CD4-positive, alpha-beta T cell treated with Interleukin-4 for 1 hour (primary cell): ENCODE measurements at regions not wholly inside any gene's neighbourhood (a gene's known extent, or its start where the extent isn't known, plus 50 kb on each side); places are given as distances from the start of the nearest gene placed in this dataset.

Experiments used
- DNase-seq, 2 donors: peaks; one replicate each; pipeline ENCODE4 v3.0.0-alpha.2; 2020 to 2022

DNA sequence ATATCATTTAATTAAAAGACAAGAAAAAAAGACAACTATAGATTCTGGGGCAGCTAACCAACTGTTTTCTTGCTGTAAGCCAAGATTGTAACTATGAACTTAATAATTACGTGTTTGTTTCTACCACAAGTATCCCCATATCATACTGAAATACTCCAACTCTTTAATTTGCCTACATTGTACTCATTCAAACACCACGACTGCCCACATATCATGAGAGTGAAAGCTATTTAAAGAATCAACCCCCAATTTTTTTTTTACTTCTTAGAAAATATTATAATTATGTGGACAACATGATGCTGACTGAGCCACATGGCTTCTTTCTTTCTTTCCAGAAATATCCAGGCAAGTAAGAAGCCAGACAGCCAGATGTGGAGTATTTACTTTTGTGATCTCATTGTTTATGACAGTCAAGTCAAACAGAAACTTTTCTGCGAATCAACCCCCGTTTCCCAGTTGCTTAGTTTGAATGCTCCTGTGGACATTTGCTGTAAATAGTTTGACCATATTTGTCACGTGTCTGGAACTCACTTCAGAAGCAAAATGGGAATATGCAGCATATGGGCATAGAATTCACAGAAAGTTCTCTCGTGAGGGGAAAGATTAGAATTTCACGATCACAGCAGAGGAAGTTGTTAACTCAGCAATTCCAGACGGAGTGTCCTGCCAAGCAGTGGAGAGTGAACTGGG lies 126.8 kb upstream of the PSMD7 start:
- DNase-seq, result no peak

DNA sequence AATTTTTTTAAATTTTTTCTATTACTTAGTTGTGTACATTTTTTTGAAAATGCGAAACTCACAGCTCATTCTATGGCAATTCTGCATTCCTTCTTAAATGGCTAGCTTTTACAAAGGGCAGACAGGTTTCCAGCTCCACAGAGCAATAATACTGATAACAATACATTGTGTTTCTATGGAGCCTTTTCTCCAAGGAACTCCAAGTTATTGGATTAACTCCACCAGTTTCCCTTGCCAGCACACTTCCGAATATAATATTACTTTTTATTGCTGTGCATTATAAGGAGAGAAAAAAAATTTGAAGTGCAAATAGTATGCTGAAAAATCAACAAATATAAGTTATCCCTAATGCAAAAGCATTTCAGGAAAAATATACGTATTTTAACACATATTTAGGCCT lies 127.5 kb upstream of the PSMD7 start:
- DNase-seq, result no peak

DNA sequence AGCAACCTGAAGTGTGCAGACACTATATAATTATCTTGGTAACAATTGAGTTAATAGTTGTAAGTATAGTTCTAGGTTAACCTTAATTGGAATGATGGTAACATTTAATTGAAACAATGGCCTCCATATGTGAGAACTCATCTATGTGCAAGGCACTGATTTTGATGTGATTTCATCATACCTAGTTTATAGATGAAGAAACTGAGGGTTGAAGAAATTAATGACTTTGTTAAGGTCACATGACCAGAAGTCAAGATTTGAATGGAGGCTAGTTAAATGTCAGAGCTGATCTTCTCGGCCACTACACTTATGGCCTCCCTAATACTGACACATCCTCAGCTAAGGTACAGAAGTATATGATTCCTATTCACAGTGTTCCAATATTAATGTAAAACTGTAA lies 128.2 kb upstream of the PSMD7 start:
- no peak for DNase-seq

DNA sequence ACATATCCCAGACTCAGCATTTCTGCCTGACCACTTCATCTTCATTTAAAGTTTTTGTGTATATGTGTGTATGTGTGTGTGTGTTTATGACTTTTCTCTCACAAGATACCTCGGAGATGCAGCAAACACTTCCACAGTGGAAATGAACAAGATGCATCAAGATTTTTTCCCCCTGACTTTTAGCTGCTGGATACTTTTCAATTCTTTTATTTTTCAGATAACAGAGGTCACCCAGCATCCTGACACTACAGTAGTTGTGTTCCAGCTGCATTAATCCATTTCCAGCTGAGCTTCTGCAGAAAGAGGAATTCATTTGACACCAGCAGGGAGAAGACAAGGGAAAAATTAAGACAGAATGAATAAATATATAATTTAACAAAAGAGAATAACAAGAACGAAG lies 130.2 kb upstream of the PSMD7 start:
- no peak for DNase-seq

DNA sequence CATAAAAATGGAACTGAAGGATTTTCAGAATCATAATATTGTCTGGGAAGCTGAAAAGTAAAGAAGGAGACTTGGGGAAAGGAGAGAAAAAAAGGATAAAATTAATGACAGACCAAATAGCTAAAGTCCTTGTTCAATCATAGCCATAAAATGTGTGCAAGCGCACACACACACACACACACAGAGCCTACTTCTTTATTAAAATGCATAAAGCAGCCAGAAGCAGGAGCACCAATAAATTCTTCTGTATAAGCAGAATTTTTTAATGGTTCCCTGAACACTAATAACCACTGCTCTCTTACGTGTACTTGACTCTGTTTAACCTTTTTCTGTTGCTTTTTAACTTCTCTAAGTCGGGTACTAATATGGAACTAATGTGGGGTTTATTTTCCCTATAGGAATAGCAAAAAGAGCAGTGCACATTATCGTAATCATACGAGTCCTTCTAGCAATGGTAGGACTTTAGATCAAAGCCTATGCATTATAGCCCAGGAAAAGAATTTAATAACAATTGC lies 131.0 kb upstream of the PSMD7 start:
- DNase-seq, result no peak

DNA sequence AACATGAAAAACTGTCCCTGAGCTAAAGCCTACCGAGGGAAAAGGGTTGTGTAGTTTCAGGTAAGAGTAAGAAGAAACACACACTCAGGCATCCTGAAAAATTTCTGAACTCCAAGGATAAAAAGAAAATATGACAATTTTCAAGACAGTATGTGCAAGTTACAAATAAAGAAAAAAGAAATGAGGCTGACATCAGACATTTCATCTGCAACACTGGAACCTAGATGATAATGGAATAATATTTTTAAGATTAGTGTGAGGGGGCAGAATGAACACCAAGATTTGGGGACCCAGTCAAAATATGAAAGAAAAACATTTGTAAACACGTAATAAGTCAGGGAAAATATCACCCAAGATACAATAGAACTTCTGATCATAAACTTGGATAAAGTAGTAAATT lies 135.9 kb upstream of the PSMD7 start:
- no peak for DNase-seq

DNA sequence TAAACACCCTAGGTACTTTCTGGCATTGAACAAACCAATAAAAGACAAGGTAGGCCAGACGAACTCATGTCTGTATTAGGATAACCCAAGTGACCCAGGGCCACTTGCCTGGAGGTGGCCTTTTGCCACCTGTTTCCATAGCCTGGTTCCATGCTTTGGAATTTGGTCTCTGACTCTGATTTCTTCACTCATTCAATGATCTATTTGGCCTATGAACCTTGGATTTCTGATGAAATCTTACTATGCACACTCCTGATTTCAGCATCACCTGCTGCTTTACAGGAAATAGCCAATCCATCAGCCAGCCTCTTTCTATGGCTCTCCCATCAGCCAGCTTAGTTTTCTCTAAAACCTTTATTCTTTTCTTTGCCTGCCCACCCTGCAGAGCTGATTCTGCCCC lies 142.8 kb upstream of the PSMD7 start:
- DNase-seq, result no peak

DNA sequence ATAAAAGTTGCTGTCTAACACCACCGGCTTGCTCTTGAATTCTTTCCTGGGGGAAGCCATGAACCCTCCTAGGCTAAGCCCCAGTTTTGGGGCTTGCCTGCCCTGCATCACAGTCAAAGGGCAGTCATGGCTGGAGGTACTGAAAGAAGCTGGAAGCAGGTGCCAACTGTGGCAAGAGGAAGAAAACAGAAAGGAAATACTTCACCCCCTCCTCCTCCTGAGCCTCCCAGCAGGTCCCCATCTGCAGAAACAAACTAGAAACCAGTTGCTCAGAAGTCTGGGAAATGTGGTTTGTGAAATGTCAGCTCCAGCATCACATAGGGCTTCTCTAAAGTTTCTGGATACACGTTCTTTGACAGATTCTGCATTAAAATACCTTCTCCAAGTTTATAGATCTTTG lies 150.0 kb upstream of the PSMD7 start:
- no peak for DNase-seq

DNA sequence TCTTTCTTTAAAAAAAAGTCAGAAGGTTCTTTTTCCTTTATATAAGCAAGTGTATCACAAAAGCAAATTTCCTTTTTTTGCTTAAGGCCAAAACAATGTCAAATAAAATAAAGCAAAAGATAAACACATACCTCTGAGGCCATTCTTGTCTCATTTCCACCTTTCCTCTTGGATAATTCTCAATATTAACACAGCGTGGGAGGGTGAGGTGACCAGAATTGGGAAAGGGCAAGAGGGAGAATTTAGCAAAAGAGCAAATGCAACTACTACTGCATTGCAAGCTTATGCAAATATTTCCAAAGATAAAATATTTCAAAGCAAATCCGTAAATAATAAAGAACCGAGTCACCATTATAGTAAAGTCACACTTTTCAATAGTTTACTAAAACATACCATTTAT lies 153.4 kb upstream of the PSMD7 start:
- no peak for DNase-seq

DNA sequence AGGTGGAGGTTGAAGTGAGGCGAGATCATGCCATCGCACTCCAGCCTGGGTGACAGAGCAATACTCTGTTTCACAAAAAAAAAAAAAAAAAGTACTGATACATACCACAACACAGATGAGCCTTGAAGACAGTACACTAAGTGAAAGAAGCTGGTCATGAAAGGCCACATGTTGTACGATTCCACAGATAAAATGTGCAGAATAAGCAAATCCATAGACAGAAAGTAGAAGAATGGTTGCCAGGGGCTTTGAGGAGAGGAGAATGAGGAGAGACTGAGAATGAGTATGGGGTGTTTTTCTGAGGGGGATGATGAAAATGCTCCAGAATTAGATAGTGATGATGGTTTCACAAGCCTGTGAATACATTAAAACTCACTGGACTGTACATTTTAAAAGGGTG lies 155.6 kb upstream of the PSMD7 start:
- DNase-seq, result no peak

DNA sequence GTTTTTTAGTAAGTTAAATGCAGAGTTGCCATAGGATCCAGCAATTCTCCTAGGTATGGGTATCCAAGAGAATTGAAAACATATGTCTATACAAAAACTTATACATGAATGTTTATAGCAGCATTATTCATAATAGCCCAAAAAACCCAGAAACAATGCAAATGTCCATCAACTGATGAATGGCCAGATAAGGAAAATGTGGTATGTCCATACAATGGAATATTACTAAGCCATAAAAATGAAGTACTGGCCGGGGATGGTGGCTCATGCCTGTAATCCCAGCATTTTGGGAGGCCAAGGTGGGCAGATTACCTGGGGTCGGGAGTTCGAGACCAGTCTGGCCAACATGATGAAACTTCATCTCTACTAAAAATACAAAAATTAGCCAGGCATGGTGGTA lies 156.1 kb upstream of the PSMD7 start:
- no peak for DNase-seq

DNA sequence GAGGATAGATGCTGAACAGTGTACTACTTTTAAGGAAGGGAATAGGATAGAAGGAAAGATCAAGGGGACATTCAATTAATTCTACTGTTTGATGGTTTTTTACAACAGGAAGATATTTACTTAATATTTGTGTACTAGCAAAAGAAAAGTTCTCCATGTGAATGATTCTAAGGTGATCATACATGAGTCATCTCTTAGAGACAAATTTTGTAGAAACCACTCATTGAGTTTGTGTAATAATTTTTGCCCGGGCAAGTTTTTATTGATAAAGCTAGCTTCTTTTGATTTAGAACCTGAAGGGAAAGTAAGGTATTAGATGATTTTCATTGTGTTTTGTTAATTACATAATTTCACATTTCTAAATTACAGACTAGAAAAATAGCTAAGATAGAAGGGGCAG lies 172.8 kb upstream of the PSMD7 start:
- DNase-seq, result no peak

DNA sequence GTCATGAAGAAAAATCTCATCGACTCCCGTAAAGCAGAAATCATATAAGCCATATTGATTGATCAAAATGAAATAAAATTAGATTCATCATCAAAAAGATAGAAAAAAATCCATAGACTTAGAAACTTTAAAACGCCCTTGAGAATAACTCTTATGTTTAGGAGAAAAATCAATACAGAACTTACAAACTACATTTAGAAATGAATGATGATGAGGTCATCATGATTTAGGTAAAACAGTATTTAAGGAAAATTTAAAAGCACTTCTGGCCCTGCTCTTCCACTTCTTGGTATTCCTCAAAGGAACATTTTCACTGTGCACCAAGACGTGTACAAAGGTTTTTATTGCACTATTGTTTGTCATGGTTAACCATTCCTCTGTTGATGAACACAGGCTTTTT lies 173.4 kb upstream of the PSMD7 start:
- DNase-seq, result no peak

DNA sequence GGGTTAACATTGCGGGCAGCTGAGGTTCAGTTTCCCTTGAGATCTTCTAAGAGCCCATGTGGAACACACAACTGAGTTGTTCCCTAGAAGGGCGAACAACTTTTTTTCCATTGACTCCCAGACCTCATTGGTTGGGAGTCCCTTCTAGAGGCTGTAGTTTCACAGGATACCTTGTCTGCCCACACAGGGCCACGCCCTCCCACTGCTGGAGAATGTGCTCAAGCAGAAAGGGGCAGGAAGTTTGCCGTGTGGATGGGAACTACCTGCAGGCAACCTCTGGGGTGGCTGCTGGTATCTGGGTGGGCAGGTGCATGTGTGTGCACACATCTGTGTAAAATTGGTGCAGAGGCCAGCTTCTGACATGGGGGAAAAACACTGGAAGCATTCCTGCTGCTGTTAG lies 178.8 kb upstream of the PSMD7 start:
- DNase-seq, result no peak

DNA sequence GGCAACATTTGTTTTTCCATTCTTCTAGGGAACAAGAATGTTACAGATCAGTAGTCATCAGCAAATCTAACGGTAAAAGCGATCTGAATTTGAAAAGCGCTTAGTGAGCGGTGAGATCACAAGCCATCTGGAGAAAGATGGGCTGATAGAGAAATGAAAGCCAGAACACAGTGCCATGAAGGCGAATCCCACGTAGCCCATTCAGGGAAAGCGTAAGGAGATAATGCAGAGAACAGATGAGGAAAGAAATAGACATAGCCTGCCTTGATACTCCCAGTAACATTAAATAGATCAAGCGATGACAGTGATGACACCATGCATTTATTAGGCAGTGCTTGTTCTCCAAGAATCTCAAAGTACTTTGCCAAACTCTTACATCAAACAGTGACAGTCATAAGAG lies 183.1 kb upstream of the PSMD7 start:
- DNase-seq, result no peak

DNA sequence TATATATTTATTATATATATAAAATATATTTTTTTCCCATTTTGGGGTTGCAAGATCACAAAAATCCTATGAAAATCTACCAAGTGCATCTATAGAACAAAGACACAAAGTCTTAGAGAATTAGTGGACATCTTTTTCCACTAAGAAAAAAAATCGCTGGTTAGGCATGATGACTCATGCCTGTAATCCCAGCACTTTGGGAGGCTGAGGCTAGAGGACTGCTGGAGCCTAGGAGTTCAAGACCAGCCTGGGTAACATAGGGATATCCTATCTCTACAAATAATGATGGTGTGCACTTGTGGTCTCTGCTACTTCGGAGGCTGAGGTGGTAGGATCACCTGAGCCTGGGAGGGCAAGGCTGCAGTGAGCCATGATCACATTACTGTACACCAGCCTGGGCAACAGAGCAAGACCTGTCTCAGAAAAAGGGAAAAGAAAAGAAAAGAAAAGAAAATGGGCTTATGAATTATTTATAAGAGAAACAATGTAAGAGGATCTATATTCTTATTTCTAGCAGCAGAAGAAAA lies 185.1 kb upstream of the PSMD7 start:
- DNase-seq, result no peak

DNA sequence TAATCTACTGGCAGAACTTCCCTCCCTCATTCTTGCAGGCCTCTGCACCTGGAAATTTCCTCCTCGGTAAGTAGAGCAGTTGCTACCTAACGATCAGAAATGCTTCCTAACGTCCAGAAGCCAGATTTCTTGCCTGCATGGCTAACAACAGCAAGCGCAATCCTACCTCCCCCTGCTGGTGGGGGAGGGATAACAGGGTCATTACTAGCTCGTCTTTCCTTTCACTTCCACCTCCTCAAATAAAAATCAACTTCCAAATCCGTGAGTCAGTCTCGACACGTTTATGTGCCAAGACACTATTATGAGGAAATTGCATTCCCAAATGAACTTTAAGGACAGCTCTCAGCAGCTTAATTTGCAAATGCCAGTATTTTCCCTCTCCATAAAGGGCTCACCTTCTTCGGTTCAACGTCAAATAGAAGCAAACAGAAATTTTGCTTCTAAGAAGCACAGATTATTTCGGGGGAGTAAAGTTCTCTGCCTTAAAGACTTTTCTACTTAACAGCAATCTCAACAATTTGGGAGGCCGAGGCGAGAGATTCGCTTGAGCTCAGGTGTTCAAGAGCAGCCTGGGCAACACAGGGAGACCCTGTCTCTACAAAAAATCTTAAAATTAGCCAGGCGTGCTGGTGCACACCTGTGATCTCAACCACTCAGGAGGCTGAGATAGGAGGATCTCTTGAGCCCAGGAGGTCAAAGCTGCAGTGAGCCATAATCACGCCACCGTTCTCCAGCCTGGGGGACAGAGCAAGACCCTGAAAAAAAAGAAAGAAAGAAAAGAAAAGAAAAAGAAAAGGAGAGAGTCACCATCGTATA lies 188.6 kb upstream of the PSMD7 start:
- peak in 1 of 2 donors; percentile 13 for DNase-seq

DNA sequence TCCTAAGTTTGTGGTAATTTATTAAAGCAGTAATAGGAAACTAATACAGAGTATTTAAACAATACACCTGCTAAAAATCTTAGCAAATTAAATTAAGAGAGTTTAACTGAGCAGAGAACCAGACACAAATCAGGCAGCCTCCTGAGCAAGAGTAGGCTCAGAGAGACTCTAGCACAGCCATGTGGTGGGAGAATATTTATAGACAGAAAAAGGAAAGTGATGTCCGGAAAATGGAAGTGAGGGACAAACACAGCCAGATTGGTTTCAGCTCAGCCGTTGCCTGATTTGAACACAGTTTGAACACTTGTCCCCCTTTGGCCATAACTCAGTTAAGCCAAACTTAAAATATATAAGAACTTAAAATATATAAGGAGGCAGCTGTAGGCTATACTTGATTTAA lies 192.6 kb upstream of the PSMD7 start:
- no peak for DNase-seq

DNA sequence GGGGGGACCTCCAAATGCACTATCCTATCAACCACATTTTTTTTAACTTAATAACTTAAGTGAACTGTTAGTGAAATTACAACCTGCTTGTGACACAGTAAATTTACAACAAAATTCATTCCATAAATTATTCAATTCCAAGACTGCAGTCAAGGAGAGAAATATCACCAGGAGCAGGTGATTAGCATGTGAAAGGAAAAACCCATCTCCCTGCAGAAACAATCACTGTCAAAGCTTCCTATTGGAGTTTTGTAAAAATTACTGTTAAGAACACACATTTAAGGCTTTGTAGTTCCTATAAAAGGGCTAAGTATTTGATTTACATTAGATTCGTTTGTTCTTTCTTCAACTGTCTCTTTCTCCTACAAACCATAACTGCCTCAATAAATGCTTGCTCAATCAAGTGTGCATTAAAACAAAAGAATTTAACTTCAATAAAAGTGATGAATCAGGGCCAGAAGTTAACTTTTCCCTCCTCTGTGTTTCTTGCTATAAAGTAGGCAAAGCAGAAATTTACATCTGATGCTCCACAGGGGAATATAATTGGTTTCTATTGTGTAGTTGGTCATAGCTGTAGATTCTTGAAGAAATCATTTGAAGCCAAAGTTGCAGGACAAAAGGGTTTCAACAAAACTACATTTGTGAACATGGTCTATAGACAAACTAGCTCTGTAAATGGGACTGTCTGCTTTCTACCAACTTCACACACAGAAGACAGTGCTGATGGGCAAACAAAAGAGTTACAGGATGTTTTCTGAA lies 195.1 kb upstream of the PSMD7 start:
- DNase-seq, result no peak

DNA sequence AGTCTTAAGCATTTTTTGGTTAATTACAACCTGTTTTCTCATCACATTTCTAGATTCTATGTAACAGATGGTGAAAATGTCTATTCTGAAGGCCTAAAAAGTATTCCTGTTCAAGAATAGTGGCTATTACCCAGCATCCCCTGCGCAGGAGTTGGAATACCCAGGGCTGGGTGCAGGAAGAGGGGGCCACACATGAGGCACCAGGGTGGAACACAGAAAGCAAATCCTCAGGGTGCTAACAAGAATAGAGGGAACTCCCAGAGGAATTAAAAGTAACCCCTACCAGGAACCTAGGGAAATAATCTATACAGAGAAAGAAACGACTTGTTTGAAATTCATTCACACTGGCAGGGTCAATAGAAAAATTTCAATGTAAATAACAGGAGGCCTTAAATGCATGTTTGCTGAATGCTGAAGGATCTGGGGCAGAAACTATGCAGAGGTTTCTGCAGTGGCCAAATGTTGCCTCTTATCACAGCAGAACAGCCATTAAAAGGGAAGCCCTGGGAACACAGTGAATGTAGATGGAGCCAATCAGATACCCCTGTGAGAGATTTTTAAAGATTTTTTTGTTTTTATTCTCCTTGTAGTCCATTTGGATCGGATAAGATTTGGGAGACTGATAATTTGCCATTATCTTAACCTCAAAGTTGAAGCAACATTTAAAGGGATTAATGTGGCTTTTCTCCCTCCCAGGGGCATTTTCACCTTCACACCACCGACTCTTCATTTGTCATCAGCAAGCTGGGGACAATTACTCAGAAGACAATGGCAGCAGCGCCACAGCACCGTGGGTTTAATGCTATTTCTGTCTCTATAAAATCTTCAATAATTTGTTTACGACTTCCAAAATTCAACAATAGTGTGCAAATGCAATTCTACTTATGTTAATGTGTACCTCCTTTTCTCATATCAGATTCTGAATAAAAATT lies 196.0 kb upstream of the PSMD7 start:
- DNase-seq, result no peak

DNA sequence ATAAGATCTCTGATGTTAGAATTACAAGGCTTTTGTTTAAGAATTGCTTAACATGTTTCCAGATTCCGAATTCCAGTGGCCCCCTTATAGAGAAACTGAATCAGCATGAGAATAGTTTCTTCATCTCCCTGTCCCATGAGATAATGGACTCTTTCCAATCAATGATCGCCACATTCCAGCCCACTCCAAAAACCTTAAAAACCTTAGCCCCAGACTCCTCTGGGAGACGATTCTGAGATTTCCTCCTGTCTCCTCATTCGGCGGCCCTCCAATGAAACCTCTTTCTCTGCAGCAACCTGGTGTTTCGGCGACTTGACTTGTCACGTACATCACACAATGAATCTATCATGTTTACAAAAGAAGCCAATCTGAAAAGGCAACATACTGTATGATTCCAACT lies 197.1 kb upstream of the PSMD7 start:
- no peak for DNase-seq

DNA sequence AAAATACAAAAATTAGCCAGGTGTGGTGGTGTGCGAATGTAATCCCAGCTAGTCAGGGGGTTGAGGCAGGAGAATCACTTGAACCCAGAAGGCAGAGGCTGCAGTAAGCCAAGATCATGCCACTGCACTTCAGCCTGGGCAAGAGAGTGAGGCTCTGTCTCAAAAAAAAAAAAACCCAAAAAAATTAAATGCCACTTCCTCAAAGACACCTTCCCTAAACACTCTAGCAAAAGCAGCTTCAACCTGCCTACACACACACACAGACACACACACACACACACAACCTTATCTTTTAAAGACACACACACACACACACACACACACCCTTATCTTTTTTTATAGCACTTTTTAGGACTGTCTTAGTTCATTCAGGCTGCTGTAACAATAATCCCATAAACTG lies 201.7 kb upstream of the PSMD7 start:
- no peak for DNase-seq
